HL-60 (cell line): ENCODE measurements at regions not wholly inside any gene's neighbourhood (a gene's known extent, or its start where the extent isn't known, plus 50 kb on each side); places are given as distances from the start of the nearest gene placed in this dataset.

ENCODE experiments used
- CTCF ChIP-seq: IDR thresholded peaks from one replicate; pipeline ENCODE4 v1.5.1; 2011; ENCODE audit warnings: low read length, control low read depth, inconsistent platforms; ENCODE audit not compliant: insufficient read depth
- POLR2AphosphoS5 ChIP-seq: IDR thresholded peaks from 2 replicates; pipeline ENCODE4 v1.6.1; 2012; ENCODE audit warnings: low read depth

DNA sequence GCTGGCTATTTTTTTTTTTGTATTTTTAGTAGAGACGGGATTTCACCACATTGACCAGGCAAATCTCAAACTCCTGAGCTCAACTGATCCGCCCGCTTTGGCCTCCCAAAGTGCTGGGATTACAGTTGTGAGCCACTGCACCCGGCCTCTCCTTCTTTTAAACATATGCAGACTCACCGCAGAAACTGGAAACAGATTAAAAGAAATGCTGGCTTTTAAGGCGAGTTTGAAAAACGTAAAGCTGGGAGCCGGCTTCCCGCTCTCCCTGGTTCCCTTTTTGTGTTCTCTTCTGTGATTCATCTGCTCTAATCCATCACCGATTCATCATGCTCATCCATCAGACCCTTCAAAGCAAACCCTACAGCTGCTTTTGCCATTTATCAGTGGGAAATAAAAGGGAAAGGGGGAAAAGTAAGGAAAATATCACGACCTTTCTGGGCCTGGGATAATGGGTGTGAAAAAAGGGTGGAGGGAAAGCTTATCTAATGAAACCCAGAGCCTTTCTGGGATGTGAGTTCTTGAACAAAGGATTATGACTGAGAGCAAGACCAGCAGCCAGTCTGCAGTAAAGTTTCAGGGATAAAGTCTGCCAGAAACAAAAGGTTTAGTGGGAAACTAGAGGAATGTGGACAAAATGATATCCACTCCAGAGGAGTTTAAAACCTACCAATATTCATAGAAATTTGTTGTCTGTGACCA is 92.3 kb upstream of the LRIG1 start:
- TF ChIP-seq CTCF = no peak
- no peak for TF ChIP-seq POLR2AphosphoS5
